ENCODE measurements at regions not wholly inside any gene's neighbourhood (a gene's known extent, or its start where the extent isn't known, plus 50 kb on each side); places are given as distances from the start of the nearest gene placed in this dataset.

DNA sequence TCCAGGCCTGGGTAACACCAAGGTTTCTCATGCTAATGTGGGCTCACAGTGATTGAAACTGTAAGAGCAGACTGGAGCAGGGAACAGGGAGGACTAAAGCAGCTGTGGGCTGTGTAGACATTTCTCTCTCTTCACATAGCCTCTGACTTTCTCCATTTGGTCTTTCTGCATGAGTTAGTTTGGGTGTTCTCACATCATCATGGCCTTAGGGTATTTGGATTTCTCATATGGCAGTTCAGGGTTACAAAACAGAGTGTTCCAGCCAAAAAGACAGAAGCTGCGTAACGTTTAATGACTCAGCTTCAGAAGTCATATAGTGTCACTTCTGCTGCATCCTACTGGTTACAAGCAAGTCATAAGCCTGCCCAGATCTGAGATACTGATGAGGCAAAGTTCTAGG, 52.0 kb upstream of the OSBPL8 start:
- no peaks in the 10 kb centered on the region for H3K9me3 Mint-ChIP-seq
- no peak overlapping the region for H3K27ac Mint-ChIP-seq
- no peaks in the 10 kb centered on the region for H3K36me3 Mint-ChIP-seq (ENCODE audit: low read depth)
- H3K27me3 Mint-ChIP-seq = no peaks in the 10 kb centered on the region
- intact Hi-C loops (cut with micrococcal nuclease) = no loop called here
- no peak overlapping the region for H3K4me3 Mint-ChIP-seq
- H3K4me1 Mint-ChIP-seq (ENCODE audit: low read depth) = peaks cover 8% of the 10 kb centered on the region

DNA sequence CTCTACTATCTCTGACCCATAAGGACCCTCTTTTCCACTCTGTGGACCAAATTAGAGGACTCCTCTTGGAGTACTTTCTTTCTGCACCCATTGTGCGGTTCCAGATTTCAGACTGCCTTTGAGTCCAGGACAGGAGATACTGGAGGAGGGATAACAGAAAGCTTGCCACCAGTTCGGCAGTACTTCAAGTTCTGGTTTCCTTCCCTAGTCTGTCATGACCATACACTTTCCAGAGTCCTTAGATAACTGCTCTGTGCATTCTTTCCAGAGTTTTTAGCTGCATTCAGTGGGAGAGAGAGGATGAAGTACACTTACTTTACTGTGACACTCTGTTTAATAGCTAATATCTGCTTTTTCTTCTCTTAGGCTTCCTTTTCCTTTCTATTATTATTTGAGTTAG, 54.8 kb upstream of the OSBPL8 start:
- Mint-ChIP-seq H3K4me3 (no peak overlapping the region), H3K27me3 (no peaks in the 10 kb centered on the region), H3K9me3 (no peaks in the 10 kb centered on the region), H3K36me3 (ENCODE audit: low read depth) (no peaks in the 10 kb centered on the region), H3K27ac (no peak overlapping the region), H3K4me1 (ENCODE audit: low read depth) (peaks cover 8% of the 10 kb centered on the region)
- intact Hi-C loops (cut with micrococcal nuclease) = no loop called here

DNA sequence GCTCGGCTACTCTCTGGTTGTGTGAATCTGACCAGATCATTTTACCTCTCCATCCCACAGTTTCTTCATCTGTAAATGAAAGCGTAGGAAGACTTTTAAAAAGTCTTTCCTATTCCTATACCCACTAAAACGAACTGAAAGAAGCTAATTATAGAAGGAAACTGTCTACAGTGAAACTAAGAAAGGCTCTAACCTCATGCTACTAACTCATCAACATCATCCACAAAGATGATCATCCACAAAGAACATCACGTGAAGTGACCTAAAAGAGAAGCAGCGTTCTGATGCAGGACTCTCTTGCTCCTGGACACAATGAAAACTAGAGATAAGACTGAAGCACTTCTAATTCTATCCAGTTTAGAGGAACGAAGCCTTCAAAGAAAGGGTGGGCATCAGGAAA, 58.5 kb upstream of the OSBPL8 start:
- H3K4me1 Mint-ChIP-seq (ENCODE audit: low read depth) = no peaks in the 10 kb centered on the region
- intact Hi-C loops (cut with micrococcal nuclease) = no loop called here

DNA sequence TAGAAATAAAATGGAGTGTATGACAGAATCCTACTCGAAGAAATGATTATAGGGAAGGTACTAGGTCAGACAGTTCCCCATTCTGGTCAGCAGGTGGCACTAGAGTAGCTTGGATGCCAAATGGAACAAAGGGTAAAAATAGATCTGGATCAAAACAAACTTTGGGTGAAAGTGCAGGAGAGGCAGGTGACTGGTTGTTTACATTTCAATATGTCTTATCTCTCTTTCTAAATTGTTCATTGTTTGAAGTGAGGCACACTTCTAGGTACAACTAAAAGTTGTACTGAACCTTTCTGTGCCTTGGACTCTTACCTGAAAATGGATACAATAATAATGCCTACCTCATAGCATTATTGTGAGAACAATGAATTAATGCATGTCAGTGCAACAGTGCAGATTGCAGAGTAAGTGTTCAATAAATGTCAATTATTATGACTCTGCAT, 62.0 kb upstream of the OSBPL8 start:
- no peaks in the 10 kb centered on the region for H3K9me3 Mint-ChIP-seq
- H3K4me3 Mint-ChIP-seq = no peak overlapping the region
- no peaks in the 10 kb centered on the region for H3K36me3 Mint-ChIP-seq (ENCODE audit: low read depth)
- intact Hi-C loops (cut with micrococcal nuclease) = loop anchor here (1.0 to 5.0 kb wide), 3 partner anchors 170 to 389 kb away; no protein-coding TSS in a partner anchor
- no peaks in the 10 kb centered on the region for H3K4me1 Mint-ChIP-seq (ENCODE audit: low read depth)
- H3K27me3 Mint-ChIP-seq = no peaks in the 10 kb centered on the region
- H3K27ac Mint-ChIP-seq = no peak overlapping the region

More for the DNA sequence above, 58.5 kb upstream of the OSBPL8 start:
- H3K9me3 Mint-ChIP-seq = no peaks in the 10 kb centered on the region
- H3K27me3 Mint-ChIP-seq = no peaks in the 10 kb centered on the region
- no peaks in the 10 kb centered on the region for H3K36me3 Mint-ChIP-seq (ENCODE audit: low read depth)
- no peak overlapping the region for H3K4me3 Mint-ChIP-seq
- H3K27ac Mint-ChIP-seq = no peak overlapping the region

DNA sequence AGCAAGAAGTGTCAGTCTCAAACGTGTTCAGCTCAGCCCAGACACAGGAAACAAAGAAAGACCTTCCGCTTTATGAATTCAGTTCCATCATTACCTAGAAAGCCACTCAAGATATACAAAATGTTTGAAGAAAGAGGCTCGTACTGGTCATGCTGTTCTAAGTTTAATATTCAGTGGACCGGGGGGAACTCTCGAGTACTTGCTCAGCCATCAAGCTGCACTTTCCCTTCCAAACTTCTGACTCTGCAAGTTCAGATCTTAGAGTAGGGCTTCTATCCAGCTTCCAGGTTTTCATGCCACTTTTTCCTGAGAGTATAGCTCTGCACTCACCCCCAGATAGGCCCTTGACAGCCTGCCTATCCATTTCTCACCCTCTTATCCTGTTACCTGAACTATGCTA, 62.8 kb upstream of the OSBPL8 start:
- Mint-ChIP-seq H3K27ac (no peak overlapping the region), H3K9me3 (no peaks in the 10 kb centered on the region), H3K36me3 (ENCODE audit: low read depth) (no peaks in the 10 kb centered on the region), H3K27me3 (no peaks in the 10 kb centered on the region), H3K4me3 (no peak overlapping the region), H3K4me1 (ENCODE audit: low read depth) (no peaks in the 10 kb centered on the region)
- intact Hi-C loops (cut with micrococcal nuclease) = loop anchor here (5.0 kb wide), 1 partner anchor 305 kb away; no protein-coding TSS in a partner anchor

DNA sequence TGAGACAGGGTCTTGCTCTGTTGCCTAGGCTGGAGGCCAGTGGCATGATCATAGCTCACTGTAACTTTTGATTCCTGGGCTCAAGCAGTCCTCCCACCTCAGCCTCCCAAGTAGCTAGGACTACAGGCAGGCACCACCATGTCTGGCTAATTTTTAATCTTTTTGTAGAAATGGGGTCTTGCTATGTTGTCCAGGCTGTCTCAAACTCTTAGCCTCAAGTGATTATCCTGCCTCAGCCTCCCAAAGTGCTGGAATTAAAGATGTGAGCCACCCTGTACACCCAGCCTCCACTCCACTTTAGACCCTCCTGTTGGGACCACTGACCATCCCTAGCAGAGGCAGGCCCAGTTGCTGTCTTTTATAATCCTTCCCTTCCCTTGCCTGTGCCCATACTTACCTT, 63.3 kb upstream of the OSBPL8 start:
- no peaks in the 10 kb centered on the region for H3K36me3 Mint-ChIP-seq (ENCODE audit: low read depth)
- no peaks in the 10 kb centered on the region for H3K4me1 Mint-ChIP-seq (ENCODE audit: low read depth)
- H3K4me3 Mint-ChIP-seq = no peak overlapping the region
- intact Hi-C loops (cut with micrococcal nuclease) = loop anchor here (5.0 kb wide), 1 partner anchor 304 kb away; no protein-coding TSS in a partner anchor
- no peak overlapping the region for H3K27ac Mint-ChIP-seq
- no peaks in the 10 kb centered on the region for H3K27me3 Mint-ChIP-seq
- H3K9me3 Mint-ChIP-seq = no peaks in the 10 kb centered on the region

DNA sequence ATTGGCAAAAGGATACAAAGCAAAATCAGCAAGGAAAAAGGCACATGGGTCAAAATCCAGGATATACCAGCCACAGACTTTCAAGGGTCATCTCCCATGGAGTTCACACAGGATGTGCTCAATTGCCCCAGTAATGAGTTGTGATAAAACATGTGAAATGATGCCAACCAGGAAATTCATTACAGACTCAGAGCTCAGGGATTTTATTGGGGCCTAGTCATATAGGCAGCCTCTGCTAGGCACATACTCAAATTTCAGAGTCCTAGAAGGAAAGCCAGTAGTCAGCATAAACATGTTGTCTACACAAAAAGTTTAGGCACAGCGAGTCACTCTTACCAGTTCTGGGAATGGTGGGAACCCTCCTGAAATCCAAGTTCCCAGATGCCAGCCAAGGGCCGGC, 64.4 kb upstream of the OSBPL8 start:
- no peaks in the 10 kb centered on the region for H3K27me3 Mint-ChIP-seq
- no peaks in the 10 kb centered on the region for H3K36me3 Mint-ChIP-seq (ENCODE audit: low read depth)
- no peak overlapping the region for H3K27ac Mint-ChIP-seq
- intact Hi-C loops (cut with micrococcal nuclease) = loop anchor here (5.0 kb wide), 1 partner anchor 303 kb away; no protein-coding TSS in a partner anchor
- no peaks in the 10 kb centered on the region for H3K9me3 Mint-ChIP-seq
- no peak overlapping the region for H3K4me3 Mint-ChIP-seq
- H3K4me1 Mint-ChIP-seq (ENCODE audit: low read depth) = no peaks in the 10 kb centered on the region

DNA sequence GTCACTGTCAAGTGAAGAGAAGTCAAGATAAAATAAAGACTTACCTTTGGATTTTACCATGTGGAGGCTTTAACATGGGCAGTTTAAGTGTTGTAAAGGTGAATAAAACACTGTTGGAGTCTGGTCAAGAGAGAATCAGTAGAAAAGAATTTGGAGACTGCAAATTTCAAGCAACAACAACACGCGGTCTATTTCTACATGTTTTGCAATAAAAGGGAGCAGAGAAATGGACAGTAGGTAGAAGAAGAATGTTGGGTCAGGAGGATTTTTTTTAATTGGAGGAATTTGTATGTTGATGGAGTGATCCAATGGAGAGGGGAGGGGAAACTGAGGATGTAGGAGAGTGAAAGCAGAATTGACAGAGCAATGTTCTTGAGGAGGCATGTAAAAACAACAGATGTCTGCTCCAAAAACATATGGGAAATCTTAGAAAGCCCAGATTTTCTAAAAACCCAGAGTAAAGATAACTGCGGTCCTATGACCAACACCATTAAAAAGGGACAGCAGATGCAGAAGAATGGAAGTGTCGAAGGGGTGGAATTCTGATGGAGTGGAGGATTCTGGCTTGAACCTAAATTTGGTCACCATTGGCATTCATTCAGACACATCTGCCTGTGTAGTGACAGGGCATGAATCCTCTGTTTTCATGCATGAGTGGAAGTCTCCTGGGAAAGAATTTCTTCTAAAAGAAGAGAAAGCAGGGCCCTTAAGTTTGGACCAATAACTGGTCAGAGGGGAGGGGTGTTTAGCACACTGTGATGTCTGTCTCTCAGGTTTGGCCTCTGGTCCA, 68.0 kb upstream of the OSBPL8 start:
- H3K27me3 Mint-ChIP-seq = no peaks in the 10 kb centered on the region
- H3K36me3 Mint-ChIP-seq (ENCODE audit: low read depth) = no peaks in the 10 kb centered on the region
- no peak overlapping the region for H3K27ac Mint-ChIP-seq
- intact Hi-C loops (cut with micrococcal nuclease) = no loop called here
- H3K4me3 Mint-ChIP-seq = no peak overlapping the region
- no peaks in the 10 kb centered on the region for H3K9me3 Mint-ChIP-seq
- no peaks in the 10 kb centered on the region for H3K4me1 Mint-ChIP-seq (ENCODE audit: low read depth)

DNA sequence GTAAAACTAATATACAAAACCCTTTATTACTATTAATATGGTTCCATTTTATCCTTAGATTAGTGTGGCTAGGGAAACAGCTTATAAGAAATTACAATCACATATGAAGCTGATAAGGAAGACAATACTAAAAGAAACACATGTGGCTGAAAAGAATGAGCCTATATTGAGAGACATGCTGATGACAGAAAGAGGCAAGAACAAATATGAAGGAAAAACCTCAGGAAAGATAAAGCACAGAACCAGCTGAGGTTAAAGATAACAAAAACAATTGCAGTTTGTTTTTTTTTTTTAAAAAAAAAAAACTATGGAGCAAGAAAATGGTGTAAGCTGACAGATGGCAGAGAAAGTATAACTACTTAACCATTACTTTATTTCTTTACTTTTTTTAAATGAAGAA, 69.2 kb upstream of the OSBPL8 start:
- no peaks in the 10 kb centered on the region for H3K4me1 Mint-ChIP-seq (ENCODE audit: low read depth)
- no peaks in the 10 kb centered on the region for H3K9me3 Mint-ChIP-seq
- intact Hi-C loops (cut with micrococcal nuclease) = no loop called here
- no peaks in the 10 kb centered on the region for H3K36me3 Mint-ChIP-seq (ENCODE audit: low read depth)
- H3K27me3 Mint-ChIP-seq = no peaks in the 10 kb centered on the region
- H3K27ac Mint-ChIP-seq = no peak overlapping the region
- H3K4me3 Mint-ChIP-seq = no peak overlapping the region

DNA sequence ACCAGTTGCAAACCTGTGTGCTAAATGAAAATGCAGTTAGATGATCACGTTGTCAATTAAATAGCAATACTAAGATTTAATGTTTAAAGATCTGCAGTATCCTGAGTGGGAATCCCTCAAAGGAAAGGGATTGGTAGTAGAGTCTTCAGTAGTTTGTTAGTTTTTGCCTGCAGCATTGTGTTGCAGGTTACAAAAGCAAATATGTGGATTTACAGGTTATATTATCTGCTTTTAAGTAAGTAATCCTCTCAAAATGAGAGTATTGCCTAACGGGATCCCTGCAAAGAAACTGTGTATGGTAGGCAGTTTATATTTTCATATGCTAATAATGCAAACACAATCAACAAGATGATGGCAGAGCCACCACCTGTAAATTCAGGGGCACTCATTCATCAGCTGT, 72.2 kb upstream of the OSBPL8 start:
- H3K36me3 Mint-ChIP-seq (ENCODE audit: low read depth) = no peaks in the 10 kb centered on the region

DNA sequence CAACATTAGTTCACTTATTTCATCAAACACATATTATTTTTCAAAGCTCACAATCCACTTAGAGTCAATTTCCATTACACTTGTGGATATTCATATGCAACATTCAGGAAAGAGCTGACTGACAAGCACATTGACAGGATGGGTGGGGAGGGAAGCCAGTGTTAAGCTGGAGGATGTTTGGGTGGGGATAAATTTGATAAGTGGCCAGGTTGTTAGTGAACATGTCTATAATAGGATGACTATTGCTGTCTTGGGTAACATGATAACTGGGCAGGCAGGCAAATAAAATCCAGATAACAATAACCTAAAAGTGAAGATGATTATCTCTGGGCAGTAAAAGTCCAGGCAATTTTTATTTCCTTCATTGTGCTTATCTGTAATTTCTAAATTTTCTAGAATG, 73.8 kb upstream of the OSBPL8 start:
- Mint-ChIP-seq H3K27me3 (no peaks in the 10 kb centered on the region), H3K4me1 (ENCODE audit: low read depth) (no peaks in the 10 kb centered on the region), H3K9me3 (no peaks in the 10 kb centered on the region), H3K27ac (no peak overlapping the region), H3K4me3 (no peak overlapping the region), H3K36me3 (ENCODE audit: low read depth) (no peaks in the 10 kb centered on the region)
- intact Hi-C loops (cut with micrococcal nuclease) = no loop called here

More for the DNA sequence above, 72.2 kb upstream of the OSBPL8 start:
- intact Hi-C loops (cut with micrococcal nuclease) = no loop called here
- Mint-ChIP-seq H3K4me1 (ENCODE audit: low read depth) (no peaks in the 10 kb centered on the region), H3K4me3 (no peak overlapping the region), H3K27me3 (no peaks in the 10 kb centered on the region), H3K9me3 (no peaks in the 10 kb centered on the region), H3K27ac (no peak overlapping the region)

DNA sequence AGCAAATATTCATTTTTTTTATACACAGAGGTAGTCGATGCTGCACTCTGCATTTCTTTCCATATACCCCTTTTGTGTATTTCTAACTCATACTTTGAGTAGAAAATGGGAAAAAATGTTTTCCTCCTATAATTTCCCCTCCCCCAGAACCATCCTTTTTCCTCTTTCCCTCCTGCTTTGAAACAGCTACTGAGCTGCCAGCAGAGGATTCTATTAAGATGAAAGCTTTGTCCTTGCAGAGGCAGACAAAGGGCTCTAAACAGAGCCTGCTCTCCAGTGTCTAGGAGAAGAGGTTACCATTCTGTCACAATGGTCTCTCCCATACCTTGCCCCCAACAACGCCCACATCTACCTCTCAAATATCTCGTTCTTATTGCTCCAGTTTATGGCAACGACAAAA, 74.6 kb upstream of the OSBPL8 start:
- Mint-ChIP-seq H3K36me3 (ENCODE audit: low read depth) (no peaks in the 10 kb centered on the region), H3K27ac (no peak overlapping the region), H3K9me3 (no peaks in the 10 kb centered on the region), H3K4me1 (ENCODE audit: low read depth) (no peaks in the 10 kb centered on the region), H3K4me3 (no peak overlapping the region), H3K27me3 (no peaks in the 10 kb centered on the region)
- intact Hi-C loops (cut with micrococcal nuclease) = no loop called here

DNA sequence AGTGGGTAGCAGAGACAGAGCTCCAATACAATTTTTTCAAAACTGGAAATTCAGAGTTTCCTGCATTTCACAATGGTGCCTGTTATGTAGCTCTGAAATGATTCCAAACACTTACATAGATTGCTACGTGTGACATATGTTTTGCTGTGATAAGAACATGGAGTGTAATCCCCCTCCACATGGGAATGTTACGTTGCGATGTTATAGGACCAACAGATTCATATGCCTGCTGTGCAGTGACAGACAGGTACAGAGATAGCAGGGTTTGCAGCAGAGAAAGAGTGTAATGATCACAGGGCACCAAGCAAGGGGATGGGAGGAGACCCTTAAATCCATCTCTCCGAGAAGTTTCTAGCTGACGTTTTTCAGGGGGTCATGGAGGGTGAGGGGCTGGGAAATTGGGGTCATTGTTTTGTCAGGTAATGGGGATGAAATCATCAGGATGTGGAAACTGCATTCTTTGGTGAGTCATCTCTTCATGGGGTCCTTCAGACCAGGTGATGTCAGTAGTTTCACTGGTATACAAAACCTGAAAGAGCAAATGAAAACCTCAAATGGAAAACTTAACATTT, 76.6 kb upstream of the OSBPL8 start:
- Mint-ChIP-seq H3K27ac (no peak overlapping the region), H3K27me3 (no peaks in the 10 kb centered on the region), H3K36me3 (ENCODE audit: low read depth) (no peaks in the 10 kb centered on the region), H3K9me3 (no peaks in the 10 kb centered on the region), H3K4me3 (no peak overlapping the region), H3K4me1 (ENCODE audit: low read depth) (no peaks in the 10 kb centered on the region)
- intact Hi-C loops (cut with micrococcal nuclease) = no loop called here

DNA sequence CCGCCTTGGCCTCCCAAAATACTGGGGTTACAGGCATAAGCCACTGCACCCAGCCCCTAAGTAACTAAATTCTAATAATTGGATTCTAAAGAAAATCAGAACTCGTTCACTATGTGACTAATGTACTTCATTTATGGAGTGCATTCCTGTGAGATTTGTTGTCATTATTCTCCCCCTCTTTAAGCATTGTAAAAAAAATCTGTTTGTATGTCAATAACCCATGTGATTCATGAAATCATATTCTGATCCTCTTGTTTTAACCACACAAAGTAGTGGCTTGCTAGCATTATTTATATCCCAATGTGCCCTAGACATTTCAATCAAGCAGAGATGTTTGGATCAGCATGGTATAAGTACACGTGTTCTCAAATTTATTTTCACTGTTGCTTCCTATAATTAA, 78.2 kb upstream of the OSBPL8 start:
- intact Hi-C loops (cut with micrococcal nuclease) = no loop called here
- no peaks in the 10 kb centered on the region for H3K9me3 Mint-ChIP-seq
- H3K27ac Mint-ChIP-seq = no peak overlapping the region
- no peaks in the 10 kb centered on the region for H3K36me3 Mint-ChIP-seq (ENCODE audit: low read depth)
- no peaks in the 10 kb centered on the region for H3K4me1 Mint-ChIP-seq (ENCODE audit: low read depth)
- no peaks in the 10 kb centered on the region for H3K27me3 Mint-ChIP-seq
- no peak overlapping the region for H3K4me3 Mint-ChIP-seq

DNA sequence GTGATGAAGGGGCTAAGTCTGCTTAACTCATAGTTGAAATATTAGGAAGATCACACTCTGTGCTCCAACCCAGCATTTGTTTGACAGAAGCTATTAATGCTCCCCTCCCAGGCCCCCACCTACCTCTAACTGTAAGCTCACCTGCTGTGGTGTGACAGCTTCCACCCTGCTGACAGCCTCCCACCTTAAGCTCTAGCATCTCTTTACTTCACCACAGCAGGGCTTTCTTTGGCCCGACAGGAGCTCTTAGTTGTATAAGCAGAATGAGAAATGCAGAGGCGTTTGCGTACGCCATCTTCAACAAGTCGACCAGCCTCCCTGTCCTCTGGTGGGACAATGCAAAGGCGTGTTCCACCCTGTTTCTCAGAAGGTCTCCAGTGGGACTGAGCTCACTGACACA, 80.1 kb upstream of the OSBPL8 start:
- intact Hi-C loops (cut with micrococcal nuclease) = no loop called here
- Mint-ChIP-seq H3K9me3 (no peaks in the 10 kb centered on the region), H3K27ac (no peak overlapping the region), H3K4me3 (no peak overlapping the region), H3K27me3 (no peaks in the 10 kb centered on the region), H3K4me1 (ENCODE audit: low read depth) (no peaks in the 10 kb centered on the region), H3K36me3 (ENCODE audit: low read depth) (no peaks in the 10 kb centered on the region)

Data from dendritic cell treated with granulocyte-macrophage colony-stimulating factor and Interleukin-4, amounts not matched to agents 40 ng/mL and 50 ng/mL, for 4 days (primary cell).